ENCODE measurements at regions not wholly inside any gene's neighbourhood (a gene's known extent, or its start where the extent isn't known, plus 50 kb on each side); places are given as distances from the start of the nearest gene placed in this dataset.
A peak's percentile ranks its signal among the peaks of the same experiment; 100 is the strongest.
"Not testable (repeated sequence)": the region's sequence is repeated elsewhere in the genome, so short reads cannot be mapped to it uniquely, and the experiment has no call there.

GRCh38 chr15:77921664-77922063 lies 155.8 kb downstream of the TBC1D2B start:
- Histone ChIP-seq H3K4me1 (peaks cover 15% of the 10 kb centered on the region), H4K20me1 (no peaks in the 10 kb centered on the region), H3K9ac (no peak overlapping the region), H3K9me3 (no peaks in the 10 kb centered on the region), H3K36me3 (no peaks in the 10 kb centered on the region), H3K4me3 (no peak overlapping the region), H3K4me2 (no peak overlapping the region), H3K27ac (no peak overlapping the region), H3K27me3 (no peaks in the 10 kb centered on the region)
- TF ChIP-seq Cebpa-rat (IDR thresholded peaks at IDR 0.05), result no peak

DNA sequence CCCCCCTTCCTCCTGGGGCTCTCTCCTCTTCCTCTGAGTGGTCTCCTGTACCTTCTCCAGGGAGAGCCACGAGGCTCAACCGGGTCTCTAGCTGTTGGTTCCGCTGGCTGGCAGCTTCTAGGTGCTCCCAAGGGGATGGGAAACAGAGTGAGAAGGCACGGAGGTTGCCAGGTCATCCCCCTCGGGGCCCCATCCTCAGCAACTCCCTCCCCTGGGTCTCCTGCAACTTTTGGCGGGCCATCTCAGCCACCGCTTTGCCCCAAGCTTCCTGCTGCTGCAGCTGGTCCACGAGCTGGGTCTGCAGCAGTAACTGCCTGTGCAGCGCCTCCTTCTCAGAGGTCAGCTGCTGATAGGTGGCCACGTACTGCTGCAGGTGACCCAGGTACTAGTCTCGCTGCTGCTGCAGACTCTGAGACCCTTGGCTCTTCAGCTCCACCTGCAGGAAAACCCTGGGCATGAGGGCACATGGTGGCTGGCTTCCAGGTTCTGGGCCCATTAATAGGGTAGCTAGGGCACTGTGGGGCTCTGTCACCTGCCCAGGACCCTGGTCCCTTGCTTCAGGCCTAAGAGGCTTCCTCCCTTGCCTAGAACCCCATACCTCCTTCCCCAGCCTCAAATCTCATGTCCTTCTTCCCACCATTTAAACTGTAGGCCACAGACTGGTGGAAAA lies 160.4 kb downstream of the TBC1D2B start:
- Histone ChIP-seq H3K4me2 (peak overlapping the region; percentile 62), H3K4me1 (peaks cover 24% of the 10 kb centered on the region)
- H4K20me1 ChIP-seq, H3K4me3 ChIP-seq, H3K9ac ChIP-seq, H3K27ac ChIP-seq, H3K9me3 ChIP-seq, H3K27me3 ChIP-seq, H3K36me3 ChIP-seq: not testable (repeated sequence)

- not testable (repeated sequence) for H3K9me3 ChIP-seq, H3K27me3 ChIP-seq, H3K9ac ChIP-seq, H3K36me3 ChIP-seq, H3K27ac ChIP-seq, H3K4me3 ChIP-seq, H4K20me1 ChIP-seq
- Histone ChIP-seq H3K4me2 (peak overlapping the region; percentile 62; the same call in 1 of the 2 replicates), H3K4me1 (peaks cover 24% of the 10 kb centered on the region)
Measured at GRCh38 chr15:77915961-77916330, 161.6 kb downstream of the TBC1D2B start.

DNA sequence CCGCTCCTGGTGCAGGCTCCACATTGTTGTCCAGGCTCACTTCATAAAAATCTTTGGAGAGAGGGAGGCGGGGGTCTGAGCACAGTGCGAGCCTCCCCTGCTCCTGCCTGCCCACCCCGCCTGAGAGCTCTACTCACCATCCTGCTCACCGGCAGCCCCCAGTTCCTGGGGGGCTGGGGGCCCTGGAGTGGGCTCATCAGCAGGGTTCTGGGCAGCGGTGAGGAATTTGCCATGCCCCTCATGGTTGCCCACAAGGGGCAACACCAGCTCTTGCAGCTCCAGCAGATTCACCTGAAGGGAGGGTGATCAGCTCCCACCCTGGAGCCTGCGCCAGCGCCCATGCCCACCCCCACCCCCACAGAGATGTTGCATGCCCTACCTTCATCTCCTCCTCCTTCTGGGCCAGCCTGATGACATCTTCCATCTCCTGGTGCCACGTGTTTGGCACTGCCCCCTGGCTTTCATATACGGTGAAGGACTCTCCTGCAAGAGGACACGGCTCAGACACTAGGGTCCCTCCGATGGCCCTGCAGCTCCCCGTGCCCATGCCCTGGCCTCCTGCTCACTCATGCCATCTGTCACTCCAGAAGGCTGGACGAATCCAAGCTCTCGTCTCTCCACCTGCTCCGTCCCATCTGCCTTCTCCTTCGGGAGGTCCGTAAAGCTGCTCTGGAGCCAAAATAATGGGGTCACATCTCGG lies 162.1 kb downstream of the TBC1D2B start:
- Histone ChIP-seq H3K9me3 (no peaks in the 10 kb centered on the region), H3K27me3 (no peaks in the 10 kb centered on the region), H3K4me2 (no peak overlapping the region), H3K9ac (no peak overlapping the region), H3K4me1 (peaks cover 24% of the 10 kb centered on the region), H3K36me3 (no peaks in the 10 kb centered on the region), H4K20me1 (no peaks in the 10 kb centered on the region), H3K27ac (no peak overlapping the region), H3K4me3 (no peak overlapping the region)
- TF ChIP-seq Cebpa-rat (IDR thresholded peaks at IDR 0.05), result no peak

GRCh38 chr15:77914531-77914930 lies 163.0 kb downstream of the TBC1D2B start:
- not testable (repeated sequence) for H3K36me3 ChIP-seq, H3K27me3 ChIP-seq, H3K4me3 ChIP-seq, H4K20me1 ChIP-seq, H3K4me2 ChIP-seq, H3K27ac ChIP-seq, H3K9me3 ChIP-seq, H3K9ac ChIP-seq
- peaks cover 31% of the 10 kb centered on the region for H3K4me1 ChIP-seq

- not testable (repeated sequence) for H3K27me3 ChIP-seq, H3K36me3 ChIP-seq, H3K9me3 ChIP-seq, H4K20me1 ChIP-seq, H3K27ac ChIP-seq
- Histone ChIP-seq H3K9ac (peak overlapping the region; percentile 68), H3K4me2 (peak overlapping the region; percentile 73), H3K4me3 (peak overlapping the region; percentile 60), H3K4me1 (peaks cover 14% of the 10 kb centered on the region)
Measured at GRCh38 chr15:77910030-77910911, 167.2 kb downstream of the TBC1D2B start.

DNA sequence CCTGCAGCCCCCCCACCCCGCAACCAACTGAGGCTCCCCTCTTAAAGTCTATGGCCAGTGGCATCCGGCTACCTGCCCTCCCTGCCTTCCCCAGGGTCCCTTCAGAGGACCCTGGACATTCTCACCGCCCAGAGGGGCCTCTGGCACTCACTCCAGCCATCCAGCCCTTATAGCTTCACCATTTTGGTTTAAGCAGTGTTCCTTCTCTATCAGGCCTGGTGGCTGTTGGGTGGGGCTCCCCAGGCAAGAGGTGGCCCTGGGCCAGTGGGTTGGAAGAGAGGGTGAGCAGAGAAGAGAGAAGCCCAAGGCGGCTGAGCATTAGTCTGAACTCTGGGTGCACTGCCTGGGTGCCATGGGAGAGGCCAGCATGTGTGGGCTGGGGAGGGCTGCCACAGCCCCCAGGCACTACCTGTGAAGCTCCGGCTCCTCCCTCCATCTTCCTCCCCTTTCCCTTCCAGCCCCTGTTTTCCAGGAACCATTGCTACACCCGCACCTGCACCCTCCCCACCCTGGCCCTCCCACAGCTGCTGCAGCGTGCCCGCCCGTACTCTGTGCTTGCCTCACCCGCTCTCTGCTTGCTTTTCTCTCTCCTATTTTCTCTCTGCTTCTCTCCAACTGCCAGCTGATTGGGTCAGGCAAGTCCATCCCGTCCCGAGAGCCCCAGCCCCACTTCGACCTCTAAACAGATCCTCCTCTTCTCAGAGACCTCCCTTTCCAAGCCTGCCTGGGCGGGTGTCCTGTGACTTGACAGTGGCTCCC lies 168.2 kb downstream of the TBC1D2B start:
- Histone ChIP-seq H3K27me3 (no peaks in the 10 kb centered on the region), H3K27ac (no peak overlapping the region), H3K9me3 (no peaks in the 10 kb centered on the region), H4K20me1 (no peaks in the 10 kb centered on the region), H3K9ac (no peak overlapping the region), H3K4me1 (peaks cover 14% of the 10 kb centered on the region), H3K4me3 (no peak overlapping the region), H3K4me2 (peak overlapping the region; percentile 73; the same call in 1 of the 2 replicates), H3K36me3 (no peaks in the 10 kb centered on the region)
- TF ChIP-seq Cebpa-rat (IDR thresholded peaks at IDR 0.05), result no peak

- not testable (repeated sequence) for H3K27ac ChIP-seq, H3K4me3 ChIP-seq, H4K20me1 ChIP-seq, H3K36me3 ChIP-seq, H3K9me3 ChIP-seq, H3K27me3 ChIP-seq, H3K9ac ChIP-seq
- H3K4me1 ChIP-seq, result peaks cover 14% of the 10 kb centered on the region
- H3K4me2 ChIP-seq, result peak overlapping the region; percentile 40
Measured at GRCh38 chr15:77908752-77909111, 168.8 kb downstream of the TBC1D2B start.

DNA sequence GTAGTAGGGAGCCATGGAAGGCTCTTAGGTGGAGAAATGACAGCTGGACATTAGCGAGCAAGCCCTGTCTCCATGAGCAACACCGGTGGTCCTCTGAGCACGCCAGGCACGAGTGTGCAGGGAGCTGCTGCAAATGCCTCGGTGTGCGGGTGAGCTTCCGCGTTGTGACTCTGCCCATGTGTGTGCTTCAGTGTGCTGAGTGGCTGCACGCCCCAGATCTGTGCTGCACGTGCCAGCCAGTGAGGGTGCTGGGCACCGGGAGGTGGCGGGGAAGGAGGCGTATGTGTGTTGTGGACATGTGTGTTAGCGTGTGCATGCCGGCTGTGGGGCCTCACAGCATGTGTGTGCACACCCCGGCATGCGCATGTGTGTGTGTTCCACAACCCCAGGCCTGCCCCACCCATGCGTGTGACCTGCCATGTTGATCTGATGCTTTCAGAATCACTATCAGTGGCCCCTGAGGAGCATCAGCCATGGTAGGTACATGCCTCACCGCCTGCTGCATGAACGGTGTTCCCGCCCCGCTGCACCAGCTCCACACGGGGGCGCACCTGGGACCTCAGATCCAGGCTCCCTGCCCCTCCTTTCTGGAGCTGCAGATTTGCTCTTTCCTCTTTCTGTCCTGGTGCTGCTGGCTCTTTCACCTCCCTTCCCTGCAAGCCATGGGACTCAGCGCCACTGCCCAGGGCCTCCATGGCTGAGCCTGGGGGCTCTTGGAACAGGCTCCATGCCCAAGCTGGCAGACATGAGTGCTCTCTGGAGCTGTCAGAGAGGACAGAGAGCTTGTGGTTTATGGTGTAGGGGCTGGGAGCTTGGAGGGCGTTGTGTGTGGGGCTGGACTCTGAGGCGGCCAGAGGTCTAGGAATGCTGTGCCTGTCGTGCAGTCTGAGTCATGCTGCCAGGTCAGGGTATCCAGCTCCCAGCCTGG lies 169.4 kb downstream of the TBC1D2B start:
- Histone ChIP-seq H3K36me3 (no peaks in the 10 kb centered on the region), H3K27ac (no peak overlapping the region), H3K27me3 (no peaks in the 10 kb centered on the region), H3K9ac (no peak overlapping the region), H3K9me3 (no peaks in the 10 kb centered on the region), H4K20me1 (no peaks in the 10 kb centered on the region), H3K4me2 (peak overlapping the region; percentile 40), H3K4me1 (peaks cover 14% of the 10 kb centered on the region), H3K4me3 (no peak overlapping the region)
- TF ChIP-seq Cebpa-rat (IDR thresholded peaks at IDR 0.05), result no peak

GRCh38 chr15:77906062-77906990 lies 171.2 kb downstream of the TBC1D2B start:
- not testable (repeated sequence) for H3K9ac ChIP-seq, H3K27me3 ChIP-seq, H3K4me2 ChIP-seq, H4K20me1 ChIP-seq, H3K36me3 ChIP-seq, H3K27ac ChIP-seq, H3K9me3 ChIP-seq, H3K4me3 ChIP-seq
- peaks cover 18% of the 10 kb centered on the region for H3K4me1 ChIP-seq
